OCI-LY3 (cell line): ENCODE measurements at regions not wholly inside any gene's neighbourhood (a gene's known extent, or its start where the extent isn't known, plus 50 kb on each side); places are given as distances from the start of the nearest gene placed in this dataset.

Experiments used
- H2AFZ ChIP-seq: fragments of 200-600, 300-600 bp; shearing (Covaris generic); 2 replicates; pipeline ENCODE4 v1.6.0; 2014; ENCODE audit warnings: antibody characterized with exemption, low read depth, low read length
- H3K27ac ChIP-seq: fragments of 200-600, 300-600 bp; sonication (generic); 2 replicates; pipeline ENCODE4 v1.5.1; 2014; ENCODE audit warnings: mild to moderate bottlenecking, low read length, moderate library complexity, mixed read lengths
- H3K27me3 ChIP-seq: fragments of 200-600, 300-600 bp; sonication (generic); 2 replicates; pipeline ENCODE4 v1.6.1; 2014; ENCODE audit warnings: low read depth, low read length, mixed read lengths
- H3K36me3 ChIP-seq: fragments of 200-600, 300-600 bp; sonication (generic); replicated peaks from 2 replicates; pipeline ENCODE3; 2014; ENCODE audit warnings: low read depth, low read length, mixed read lengths
- H3K4me1 ChIP-seq: fragments of 300-600, 200-600 bp; sonication (generic); 2 replicates; pipeline ENCODE4 v1.6.1; 2014; ENCODE audit warnings: low read length, mixed read lengths
- H3K4me2 ChIP-seq: fragments of 200-600, 300-600 bp; sonication (generic); 2 replicates; pipeline ENCODE4 v1.6.1; 2014; ENCODE audit warnings: low read length, mixed read lengths
- H3K4me3 ChIP-seq: fragments of 300-600, 200-600 bp; sonication (generic); 2 replicates; pipeline ENCODE4 v1.5.1; 2014; ENCODE audit warnings: antibody characterized with exemption, mild to moderate bottlenecking, low read length, moderate library complexity
- H3K79me2 ChIP-seq: fragments of 300-600, 200-600 bp; shearing (Covaris generic); 2 replicates; pipeline ENCODE4 v1.6.1; 2014; ENCODE audit warnings: mild to moderate bottlenecking, low read length, mixed read lengths
- H3K9ac ChIP-seq: fragments of 300-600, 200-600 bp; shearing (Covaris generic); 2 replicates; pipeline ENCODE4 v1.6.0; 2014; ENCODE audit warnings: mild to moderate bottlenecking, low read length, moderate library complexity
- H3K9me3 ChIP-seq: fragments of 200-600, 300-600 bp; shearing (Covaris generic); 2 replicates; pipeline ENCODE4 v1.6.1; 2014; ENCODE audit warnings: low read length, mixed read lengths; ENCODE audit not compliant: insufficient read depth
- H4K20me1 ChIP-seq: fragments of 200-600, 300-600 bp; sonication (generic); 2 replicates; pipeline ENCODE4 v1.6.1; 2016; ENCODE audit warnings: low read length, mixed read lengths; ENCODE audit not compliant: insufficient read depth
- EZH2phosphoT487 ChIP-seq: fragments of 200-600 bp; shearing (Covaris generic); IDR thresholded peaks from 2 replicates; pipeline ENCODE4 v1.6.1; 2018; ENCODE audit warnings: antibody characterized with exemption, mixed run types, low read depth
- TF ChIP-seq, protein P1 (sequence below): fragments of 200-600, 300-600 bp; sonication (generic); IDR thresholded peaks from 2 replicates; pipeline ENCODE4 v1.5.1; 2014; ENCODE audit warnings: antibody characterized with exemption, low read length, low read depth

GRCh38 chr21:27671207-27671606 lies 704.3 kb upstream of the ADAMTS5 start:
- TF ChIP-seq, protein P1, sequence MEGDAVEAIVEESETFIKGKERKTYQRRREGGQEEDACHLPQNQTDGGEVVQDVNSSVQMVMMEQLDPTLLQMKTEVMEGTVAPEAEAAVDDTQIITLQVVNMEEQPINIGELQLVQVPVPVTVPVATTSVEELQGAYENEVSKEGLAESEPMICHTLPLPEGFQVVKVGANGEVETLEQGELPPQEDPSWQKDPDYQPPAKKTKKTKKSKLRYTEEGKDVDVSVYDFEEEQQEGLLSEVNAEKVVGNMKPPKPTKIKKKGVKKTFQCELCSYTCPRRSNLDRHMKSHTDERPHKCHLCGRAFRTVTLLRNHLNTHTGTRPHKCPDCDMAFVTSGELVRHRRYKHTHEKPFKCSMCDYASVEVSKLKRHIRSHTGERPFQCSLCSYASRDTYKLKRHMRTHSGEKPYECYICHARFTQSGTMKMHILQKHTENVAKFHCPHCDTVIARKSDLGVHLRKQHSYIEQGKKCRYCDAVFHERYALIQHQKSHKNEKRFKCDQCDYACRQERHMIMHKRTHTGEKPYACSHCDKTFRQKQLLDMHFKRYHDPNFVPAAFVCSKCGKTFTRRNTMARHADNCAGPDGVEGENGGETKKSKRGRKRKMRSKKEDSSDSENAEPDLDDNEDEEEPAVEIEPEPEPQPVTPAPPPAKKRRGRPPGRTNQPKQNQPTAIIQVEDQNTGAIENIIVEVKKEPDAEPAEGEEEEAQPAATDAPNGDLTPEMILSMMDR: no peak
- no peak for TF ChIP-seq EZH2phosphoT487
- Histone ChIP-seq H4K20me1 (no peaks in the 10 kb centered on the region), H3K4me3 (no peak overlapping the region), H3K4me1 (no peaks in the 10 kb centered on the region), H3K27me3 (no peaks in the 10 kb centered on the region), H2AFZ (no peak overlapping the region), H3K9ac (no peak overlapping the region), H3K36me3 (no peaks in the 10 kb centered on the region), H3K9me3 (no peaks in the 10 kb centered on the region), H3K27ac (no peak overlapping the region), H3K4me2 (no peak overlapping the region), H3K79me2 (no peaks in the 10 kb centered on the region)

- TF ChIP-seq, protein P1: no peak
- no peak for TF ChIP-seq EZH2phosphoT487
- Histone ChIP-seq H2AFZ (no peak overlapping the region), H3K9me3 (no peaks in the 10 kb centered on the region), H3K9ac (no peak overlapping the region), H3K4me1 (no peaks in the 10 kb centered on the region), H3K36me3 (no peaks in the 10 kb centered on the region), H3K4me2 (no peak overlapping the region), H3K79me2 (no peaks in the 10 kb centered on the region), H3K27ac (no peak overlapping the region), H4K20me1 (no peaks in the 10 kb centered on the region), H3K4me3 (no peak overlapping the region), H3K27me3 (no peaks in the 10 kb centered on the region)
Measured at GRCh38 chr21:27653481-27653880, 686.6 kb upstream of the ADAMTS5 start.

DNA sequence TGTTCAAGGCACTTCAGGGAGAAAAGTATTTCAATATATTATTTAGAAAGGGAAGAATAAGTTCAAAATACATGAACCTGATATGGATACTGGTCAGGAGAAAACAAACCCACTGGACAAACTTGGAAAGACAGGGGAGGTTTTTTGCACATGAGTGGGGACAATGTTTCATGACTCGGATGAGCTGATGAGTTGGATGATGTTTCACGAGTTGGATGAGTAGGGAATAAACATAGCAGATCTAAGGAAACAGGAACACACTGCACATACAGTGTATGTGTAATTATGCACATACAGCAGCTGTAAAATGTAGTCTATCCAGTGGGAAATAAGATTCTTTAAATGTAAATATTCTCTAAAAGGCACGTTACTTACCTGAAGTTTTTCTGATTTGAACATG lies 682.9 kb upstream of the ADAMTS5 start:
- no peak for TF ChIP-seq EZH2phosphoT487
- TF ChIP-seq, protein P1: no peak
- H3K4me2 ChIP-seq: no peak overlapping the region
- no peaks in the 10 kb centered on the region for H3K9me3 ChIP-seq
- no peak overlapping the region; the same call in 1 of the 2 replicates for H2AFZ ChIP-seq
- H3K4me1 ChIP-seq: no peaks in the 10 kb centered on the region
- H3K9ac ChIP-seq: no peak overlapping the region
- H3K36me3 ChIP-seq: no peaks in the 10 kb centered on the region
- no peaks in the 10 kb centered on the region for H4K20me1 ChIP-seq
- no peak overlapping the region for H3K27ac ChIP-seq
- H3K27me3 ChIP-seq: no peaks in the 10 kb centered on the region
- H3K4me3 ChIP-seq: no peak overlapping the region
- no peaks in the 10 kb centered on the region for H3K79me2 ChIP-seq

DNA sequence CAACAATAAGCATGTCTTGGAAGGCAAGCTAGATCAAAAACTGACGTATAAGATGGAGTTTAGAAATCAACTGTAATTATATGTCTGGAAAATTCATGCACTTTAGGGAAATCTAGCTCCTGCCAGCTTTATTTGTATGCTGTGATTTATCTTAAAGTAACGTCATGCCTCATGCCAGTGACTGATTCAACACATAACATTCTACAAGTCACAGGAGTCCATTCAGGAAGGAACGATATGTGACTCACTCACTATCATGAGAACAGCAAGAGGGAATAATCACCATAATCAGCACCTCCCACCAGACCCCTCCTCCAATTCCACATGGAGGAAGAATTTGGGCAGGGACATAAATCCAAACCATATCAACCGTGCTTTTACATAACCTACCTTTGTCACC lies 682.4 kb upstream of the ADAMTS5 start:
- no peaks in the 10 kb centered on the region for H3K27me3 ChIP-seq
- TF ChIP-seq, protein P1: no peak
- TF ChIP-seq EZH2phosphoT487: no peak
- no peak overlapping the region; the same call in 1 of the 2 replicates for H2AFZ ChIP-seq
- H3K4me2 ChIP-seq: no peak overlapping the region
- no peak overlapping the region for H3K4me3 ChIP-seq
- H3K9ac ChIP-seq: no peak overlapping the region
- no peaks in the 10 kb centered on the region for H3K9me3 ChIP-seq
- H3K79me2 ChIP-seq: no peaks in the 10 kb centered on the region
- no peaks in the 10 kb centered on the region for H3K36me3 ChIP-seq
- no peaks in the 10 kb centered on the region for H3K4me1 ChIP-seq
- no peaks in the 10 kb centered on the region for H4K20me1 ChIP-seq
- no peak overlapping the region for H3K27ac ChIP-seq
